Endothelial cell of umbilical vein (primary cell): ENCODE measurements at regions not wholly inside any gene's neighbourhood (a gene's known extent, or its start where the extent isn't known, plus 50 kb on each side); places are given as distances from the start of the nearest gene placed in this dataset.

Source experiments
- BruUV-seq: library from RNA; stranded (reverse); fragments of 400-500 nt; replicated peaks from 2 replicates; lab custom pipeline; 2021; lab: Mats Ljungman, UMichigan
- CTCF ChIA-PET: fragments of 300-600, 350-600 bp; sonication (Branson Sonifier 250); formaldehyde crosslinking; loops from one replicate; lab custom pipeline; 2021; ENCODE audit warnings: antibody characterized with exemption, inconsistent platforms; lab: Charles Lee
- POLR2A ChIA-PET: fragments of 300-600, 350-600 bp; sonication (Branson Sonifier 250); formaldehyde crosslinking; loops from one replicate; lab custom pipeline; 2021; ENCODE audit warnings: antibody characterized with exemption, inconsistent platforms; lab: Charles Lee
- DNase-seq: peaks from one replicate; pipeline ENCODE4 v3.0.0-alpha.2; 2011; ENCODE audit warnings: low read depth, low spot score
- FAIRE-seq: peaks from 2 replicates; lab custom pipeline; 2011; peaks lifted over from hg19 to GRCh38; lab: Jason Lieb, UNC
- H2AFZ ChIP-seq: 2 replicates; pipeline ENCODE4 v1.6.0; 2012; ENCODE audit warnings: low read depth, low read length, control low read depth, inconsistent platforms
- H3K27ac ChIP-seq: 2 replicates; pipeline ENCODE4 v1.5.1; 2011; ENCODE audit warnings: low read depth, mild to moderate bottlenecking, control low read depth, low read length, moderate library complexity; ENCODE audit not compliant: insufficient read depth
- H3K27me3 ChIP-seq, 2 experiments: 2 replicates each; pipeline versions ENCODE4 v1.6.0 to v1.6.1; 2011; ENCODE audit warnings: low read length in 2 of 2, mixed read lengths in 1 of 2; ENCODE audit not compliant: control insufficient read depth in 2 of 2, insufficient read depth in 2 of 2
- H3K36me3 ChIP-seq, 2 experiments: 2 replicates in 1 of 2; 3 replicates in 1 of 2; pipeline ENCODE4 v1.5.1; 2011; ENCODE audit warnings: low read length in 2 of 2, mild to moderate bottlenecking in 1 of 2, moderate library complexity in 1 of 2; ENCODE audit not compliant: control insufficient read depth in 2 of 2, insufficient read depth in 2 of 2; ENCODE audit errors: extremely low read depth in 1 of 2
- H3K4me1 ChIP-seq: 3 replicates; pipeline ENCODE4 v1.5.1; 2011; ENCODE audit warnings: mild to moderate bottlenecking, low read length; ENCODE audit not compliant: control insufficient read depth, insufficient read depth; ENCODE audit errors: extremely low read depth
- H3K4me2 ChIP-seq: 2 replicates; pipeline ENCODE4 v1.6.1; 2011; ENCODE audit warnings: low read length, control low read depth, mixed read lengths; ENCODE audit not compliant: insufficient read depth
- H3K4me3 ChIP-seq, 3 experiments: fragments of 200-600 bp in 1 of 3; sonication (generic), shearing (Covaris generic) in 1 of 3; replicated peaks in 1 of 3; 2 replicates each; pipeline ENCODE4 v1.5.1; 2011 to 2016; ENCODE audit warnings: control low read depth in 3 of 3, low read length in 3 of 3, mild to moderate bottlenecking in 2 of 3, inconsistent platforms in 1 of 3, low read depth in 1 of 3, moderate library complexity in 1 of 3; ENCODE audit not compliant: insufficient read depth in 1 of 3
- H3K79me2 ChIP-seq: 2 replicates; pipeline ENCODE4 v1.6.0; 2012; ENCODE audit warnings: low read length, inconsistent platforms; ENCODE audit not compliant: control insufficient read depth, insufficient read depth
- H3K9ac ChIP-seq: replicated peaks from 2 replicates; pipeline ENCODE3; 2011; ENCODE audit warnings: low read length, control low read depth; ENCODE audit not compliant: insufficient read depth; ENCODE audit errors: extremely low read depth
- H3K9me1 ChIP-seq: replicated peaks from 3 replicates; pipeline ENCODE4 v1.6.0; 2011; ENCODE audit warnings: mild to moderate bottlenecking, low read length; ENCODE audit not compliant: control insufficient read depth, insufficient read depth; ENCODE audit errors: extremely low read depth
- H3K9me3 ChIP-seq: replicated peaks from 2 replicates; pipeline ENCODE4 v1.5.1; 2012; ENCODE audit warnings: low read length, inconsistent platforms; ENCODE audit not compliant: control insufficient read depth, insufficient read depth
- H4K20me1 ChIP-seq: replicated peaks from 2 replicates; pipeline ENCODE3; 2011; ENCODE audit warnings: mild to moderate bottlenecking, low read length; ENCODE audit not compliant: control insufficient read depth, insufficient read depth; ENCODE audit errors: extremely low read depth
- EZH2 ChIP-seq: IDR thresholded peaks from 2 replicates; pipeline ENCODE4 v1.6.1; 2012; ENCODE audit warnings: borderline replicate concordance, low read depth, mild to moderate bottlenecking, moderate library complexity, low read length, inconsistent platforms; ENCODE audit not compliant: severe bottlenecking
- FOS ChIP-seq: IDR thresholded peaks from 2 replicates; pipeline ENCODE4 v1.6.1; 2011; ENCODE audit warnings: mild to moderate bottlenecking, low read length, moderate library complexity, borderline replicate concordance; ENCODE audit not compliant: insufficient read depth
- GATA2 ChIP-seq: IDR thresholded peaks from 2 replicates; pipeline ENCODE4 v1.7.0; 2011; ENCODE audit warnings: low read depth, mild to moderate bottlenecking, moderate library complexity, mixed read lengths, low read length; ENCODE audit not compliant: insufficient read length, insufficient read depth
- JUN ChIP-seq: IDR thresholded peaks from 2 replicates; pipeline ENCODE4 v1.6.1; 2011; ENCODE audit warnings: borderline replicate concordance, low read depth; ENCODE audit not compliant: insufficient read length, insufficient read depth
- MYC ChIP-seq: IDR thresholded peaks from one replicate; pipeline ENCODE4 v1.6.1; 2011; ENCODE audit warnings: mild to moderate bottlenecking, low read depth, low read length
- POLR2A ChIP-seq: IDR thresholded peaks from 2 replicates; pipeline ENCODE4 v1.6.1; 2012; ENCODE audit warnings: low read depth, mild to moderate bottlenecking, control low read depth, low read length
- POLR2AphosphoS5 ChIP-seq: IDR thresholded peaks from 2 replicates; pipeline ENCODE4 v1.6.1; 2012; ENCODE audit warnings: low read depth, mild to moderate bottlenecking, control low read depth, low read length, moderate library complexity; ENCODE audit not compliant: insufficient read depth
- dilution Hi-C: fragments of 300-500 bp; cut with MboI; formaldehyde crosslinking; loops from one replicate; pipeline ENCODE4 v1.15.0; 2019; ENCODE audit warnings: low sequenced_read_pairs; ENCODE audit not compliant: extremely low pct_ligation_motif_present
- intact Hi-C: fragments of 100-400 bp; cut with micrococcal nuclease; formaldehyde crosslinking; loops from one replicate; pipeline ENCODE4 v1.10.0; 2022
- TF ChIP-seq, protein P1 (sequence below): IDR thresholded peaks from 2 replicates; pipeline ENCODE4 v1.6.1; 2011; ENCODE audit not compliant: insufficient read depth, insufficient read length
- TF ChIP-seq, protein P2 (sequence below), 2 donors: IDR thresholded peaks; 1 replicate in 1 of 2; 2 replicates in 1 of 2; pipeline ENCODE4 v1.5.1; 2011; ENCODE audit warnings: low read length in 2 of 2, mild to moderate bottlenecking in 2 of 2, moderate library complexity in 2 of 2, control low read depth in 1 of 2, inconsistent platforms in 1 of 2, low read depth in 1 of 2; ENCODE audit not compliant: insufficient read depth in 1 of 2; ENCODE audit errors: extremely low read depth in 1 of 2

GRCh38 chr14:65941091-65941490 is 528.6 kb downstream of the FUT8 start:
- H3K36me3 ChIP-seq, result no peaks in the 10 kb centered on the region
- TF ChIP-seq EZH2 (no peak), POLR2AphosphoS5 (no peak), FOS (no peak), JUN (no peak), MYC (no peak), POLR2A (no peak), GATA2 (no peak)
- TF ChIP-seq, protein P1, sequence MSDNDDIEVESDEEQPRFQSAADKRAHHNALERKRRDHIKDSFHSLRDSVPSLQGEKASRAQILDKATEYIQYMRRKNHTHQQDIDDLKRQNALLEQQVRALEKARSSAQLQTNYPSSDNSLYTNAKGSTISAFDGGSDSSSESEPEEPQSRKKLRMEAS, result no peak
- TF ChIP-seq, protein P2, sequence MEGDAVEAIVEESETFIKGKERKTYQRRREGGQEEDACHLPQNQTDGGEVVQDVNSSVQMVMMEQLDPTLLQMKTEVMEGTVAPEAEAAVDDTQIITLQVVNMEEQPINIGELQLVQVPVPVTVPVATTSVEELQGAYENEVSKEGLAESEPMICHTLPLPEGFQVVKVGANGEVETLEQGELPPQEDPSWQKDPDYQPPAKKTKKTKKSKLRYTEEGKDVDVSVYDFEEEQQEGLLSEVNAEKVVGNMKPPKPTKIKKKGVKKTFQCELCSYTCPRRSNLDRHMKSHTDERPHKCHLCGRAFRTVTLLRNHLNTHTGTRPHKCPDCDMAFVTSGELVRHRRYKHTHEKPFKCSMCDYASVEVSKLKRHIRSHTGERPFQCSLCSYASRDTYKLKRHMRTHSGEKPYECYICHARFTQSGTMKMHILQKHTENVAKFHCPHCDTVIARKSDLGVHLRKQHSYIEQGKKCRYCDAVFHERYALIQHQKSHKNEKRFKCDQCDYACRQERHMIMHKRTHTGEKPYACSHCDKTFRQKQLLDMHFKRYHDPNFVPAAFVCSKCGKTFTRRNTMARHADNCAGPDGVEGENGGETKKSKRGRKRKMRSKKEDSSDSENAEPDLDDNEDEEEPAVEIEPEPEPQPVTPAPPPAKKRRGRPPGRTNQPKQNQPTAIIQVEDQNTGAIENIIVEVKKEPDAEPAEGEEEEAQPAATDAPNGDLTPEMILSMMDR (IDR thresholded peaks at IDR 0.05; ENCODE audit: extremely low read depth in 1 of 2, insufficient read depth in 1 of 2, low read depth in 1 of 2, low read length in 2 of 2), result no peak
- no peak overlapping the region for H2AFZ ChIP-seq
- no peak overlapping the region for H3K4me2 ChIP-seq
- no peaks in the 10 kb centered on the region for H3K9me3 ChIP-seq
- intact Hi-C loops (no loop called here), dilution Hi-C loops (no loop called here)
- DNase-seq (no peak), FAIRE-seq (no peak)
- H3K9ac ChIP-seq, result no peak overlapping the region
- H3K27ac ChIP-seq, result no peak overlapping the region
- no peaks in the 10 kb centered on the region for H3K9me1 ChIP-seq
- no peaks in the 10 kb centered on the region for H4K20me1 ChIP-seq
- H3K27me3 ChIP-seq, result no peaks in the 10 kb centered on the region
- ChIA-PET CTCF (interaction anchor here (1.6 kb wide), 1 partner anchor 18 kb away, joined by 5 read pairs; no protein-coding TSS in a partner anchor), POLR2A (no interaction called here)
- no peak overlapping the region for H3K4me3 ChIP-seq
- no peaks in the 10 kb centered on the region for H3K4me1 ChIP-seq
- no TSS peak for BruUV-seq
- H3K79me2 ChIP-seq, result no peaks in the 10 kb centered on the region
